Spleen (tissue), 7 donors: ENCODE measurements at regions not wholly inside any gene's neighbourhood (a gene's known extent, or its start where the extent isn't known, plus 50 kb on each side); places are given as distances from the start of the nearest gene placed in this dataset.

Source experiments
- POLR2A ChIP-seq, 3 donors: fragments of 450-650 bp; IDR thresholded peaks; one replicate each; pipeline ENCODE4 v1.5.1; 2017; ENCODE audit warnings: antibody characterized with exemption in 3 of 3, mild to moderate bottlenecking in 1 of 3
- POLR2AphosphoS5 ChIP-seq, 3 donors: sonication (generic); formaldehyde crosslinking; IDR thresholded peaks; one replicate each; pipeline ENCODE4 v1.5.1; 2017; ENCODE audit warnings: antibody characterized with exemption in 3 of 3
- TF ChIP-seq, protein P1 (sequence below), 11 experiments: fragments of 200-600 bp in 7 of 11; fragments of 450-650 bp in 4 of 11; sonication (generic) in 4 of 11; IDR thresholded peaks in 8 of 11; conservative IDR thresholded peaks in 3 of 11; 1 replicate in 7 of 11; 2 replicates in 4 of 11; pipeline versions ENCODE4 v1.4.0 to v1.8.0; 2016 to 2021; ENCODE audit warnings: antibody characterized with exemption in 11 of 11, inconsistent platforms in 4 of 11, mild to moderate bottlenecking in 1 of 11
- donor health status: DM: no; HTN: no; CAD: no; lungs with moderate emphysema.
- donor health status: DM: no; HTN: no; CAD: no.
- donor health status: DM: no; HTN: no; CAD: no.

DNA sequence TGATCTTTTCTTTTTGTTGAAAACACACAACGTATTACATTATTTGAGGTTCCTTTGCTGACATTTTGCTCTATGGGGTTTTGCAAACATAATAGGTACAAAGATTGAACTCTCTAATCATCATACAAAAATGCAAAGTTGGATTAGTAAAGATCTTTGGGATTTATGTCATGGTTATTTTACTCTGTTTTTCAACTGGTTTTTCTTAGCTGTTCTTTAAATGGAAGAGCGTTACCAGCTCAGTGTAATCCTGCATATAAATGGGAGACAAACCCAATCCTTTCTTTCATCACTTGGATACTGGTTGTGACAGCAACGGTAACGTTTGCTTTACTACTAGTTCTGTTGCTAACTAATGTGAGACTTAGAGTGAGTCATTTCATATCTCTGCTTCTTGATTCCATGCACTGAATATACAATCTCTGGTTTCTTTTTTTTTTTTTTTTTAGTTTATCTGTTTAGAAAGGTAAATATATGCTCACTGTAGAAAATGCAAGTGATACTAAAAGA lies 104.9 kb upstream of the NOVA1 start:
- TF ChIP-seq, protein P1, sequence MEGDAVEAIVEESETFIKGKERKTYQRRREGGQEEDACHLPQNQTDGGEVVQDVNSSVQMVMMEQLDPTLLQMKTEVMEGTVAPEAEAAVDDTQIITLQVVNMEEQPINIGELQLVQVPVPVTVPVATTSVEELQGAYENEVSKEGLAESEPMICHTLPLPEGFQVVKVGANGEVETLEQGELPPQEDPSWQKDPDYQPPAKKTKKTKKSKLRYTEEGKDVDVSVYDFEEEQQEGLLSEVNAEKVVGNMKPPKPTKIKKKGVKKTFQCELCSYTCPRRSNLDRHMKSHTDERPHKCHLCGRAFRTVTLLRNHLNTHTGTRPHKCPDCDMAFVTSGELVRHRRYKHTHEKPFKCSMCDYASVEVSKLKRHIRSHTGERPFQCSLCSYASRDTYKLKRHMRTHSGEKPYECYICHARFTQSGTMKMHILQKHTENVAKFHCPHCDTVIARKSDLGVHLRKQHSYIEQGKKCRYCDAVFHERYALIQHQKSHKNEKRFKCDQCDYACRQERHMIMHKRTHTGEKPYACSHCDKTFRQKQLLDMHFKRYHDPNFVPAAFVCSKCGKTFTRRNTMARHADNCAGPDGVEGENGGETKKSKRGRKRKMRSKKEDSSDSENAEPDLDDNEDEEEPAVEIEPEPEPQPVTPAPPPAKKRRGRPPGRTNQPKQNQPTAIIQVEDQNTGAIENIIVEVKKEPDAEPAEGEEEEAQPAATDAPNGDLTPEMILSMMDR (IDR thresholded peaks at IDR 0.05 in 8 of 11, conservative IDR thresholded peaks at IDR 0.05 in 3 of 11) = no peak
- TF ChIP-seq POLR2A (IDR thresholded peaks at IDR 0.05) = no peak
- TF ChIP-seq POLR2AphosphoS5 (IDR thresholded peaks at IDR 0.05) = no peak
